ENCODE measurements at regions not wholly inside any gene's neighbourhood (a gene's known extent, or its start where the extent isn't known, plus 50 kb on each side); places are given as distances from the start of the nearest gene placed in this dataset.

- TF ChIP-seq CTCF (IDR thresholded peaks at IDR 0.05; ENCODE audit: insufficient read depth, low read depth, low read length): no peak
- H3K4me3 ChIP-seq (ENCODE audit: low read depth, low read length): no peak overlapping the region
- peak; percentile 74 for DNase-seq (ENCODE audit: low read depth)
These were observed 208.0 kb downstream of the ZNF365 start for GRCh38 chr10:62582101-62582705.

- no peak overlapping the region for H3K4me3 ChIP-seq (ENCODE audit: low read depth, low read length)
- no peak for TF ChIP-seq CTCF (IDR thresholded peaks at IDR 0.05; ENCODE audit: insufficient read depth, low read depth, low read length)
- peak; percentile 96 for DNase-seq (ENCODE audit: low read depth)
These were observed 208.6 kb downstream of the ZNF365 start for GRCh38 chr10:62582804-62583208.

GRCh38 chr10:62583876-62584615 lies 209.9 kb downstream of the ZNF365 start:
- DNase-seq (ENCODE audit: low read depth): peak; percentile 98
- TF ChIP-seq CTCF (IDR thresholded peaks at IDR 0.05; ENCODE audit: insufficient read depth, low read depth, low read length): no peak
- no peak overlapping the region for H3K4me3 ChIP-seq (ENCODE audit: low read depth, low read length)

- peak; percentile 51 for DNase-seq (ENCODE audit: low read depth)
- TF ChIP-seq CTCF (IDR thresholded peaks at IDR 0.05; ENCODE audit: insufficient read depth, low read depth, low read length): no peak
- H3K4me3 ChIP-seq (ENCODE audit: low read depth, low read length): no peak overlapping the region
These were observed 210.6 kb downstream of the ZNF365 start for GRCh38 chr10:62584731-62585130.

GRCh38 chr10:62585211-62585775 lies 211.1 kb downstream of the ZNF365 start:
- no peak for TF ChIP-seq CTCF (IDR thresholded peaks at IDR 0.05; ENCODE audit: insufficient read depth, low read depth, low read length)
- H3K4me3 ChIP-seq (ENCODE audit: low read depth, low read length): no peak overlapping the region
- DNase-seq (ENCODE audit: low read depth): peak; percentile 79

- DNase-seq (ENCODE audit: low read depth): peak; percentile 58
- no peak overlapping the region for H3K4me3 ChIP-seq (ENCODE audit: low read depth, low read length)
- no peak for TF ChIP-seq CTCF (IDR thresholded peaks at IDR 0.05; ENCODE audit: insufficient read depth, low read depth, low read length)
These were observed 212.8 kb downstream of the ZNF365 start for GRCh38 chr10:62587011-62587410.

Measured in fibroblast of villous mesenchyme (primary cell).